ENCODE measurements at regions not wholly inside any gene's neighbourhood (a gene's known extent, or its start where the extent isn't known, plus 50 kb on each side); places are given as distances from the start of the nearest gene placed in this dataset.

DNA sequence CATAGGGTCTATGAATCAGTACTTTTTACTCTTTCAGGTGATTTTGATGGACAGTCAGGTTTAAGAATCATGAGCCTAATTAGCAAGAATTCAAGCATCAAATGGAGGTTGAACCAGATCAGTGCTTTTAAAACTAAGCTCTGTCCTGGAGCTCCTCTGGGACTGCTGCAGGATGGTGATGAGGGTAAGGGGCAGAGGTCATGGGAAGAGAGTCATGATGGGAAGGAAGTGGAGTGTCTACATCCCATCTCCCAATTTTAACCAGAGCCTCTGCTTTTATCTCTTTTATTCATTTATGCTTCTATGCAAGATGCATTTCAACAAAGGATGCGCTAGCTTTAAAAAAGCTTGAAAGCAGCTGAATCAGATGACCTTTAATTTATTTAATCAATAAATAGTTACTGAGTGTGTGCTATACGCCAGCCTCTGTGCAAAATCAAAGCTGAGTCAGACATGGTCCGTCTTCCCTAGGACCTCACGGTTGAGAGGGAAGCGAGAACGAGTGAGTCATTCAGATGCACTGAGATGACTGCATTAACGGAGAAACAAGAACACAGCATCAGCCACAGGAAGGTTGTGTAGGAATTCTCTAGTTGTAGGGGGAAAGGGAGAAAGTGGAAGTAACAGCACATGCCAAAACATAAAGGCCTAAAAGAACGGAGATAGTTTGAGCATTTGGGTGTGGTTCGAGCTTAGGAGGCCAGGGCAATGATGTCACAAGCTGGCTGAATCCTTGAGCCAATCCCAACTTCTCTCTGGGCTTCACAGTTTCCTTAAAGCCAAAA lies 441.6 kb upstream of the BRINP1 start:
- 60 to 82% (median 76%) methylated on average over 9 of the region's 9 CpGs for WGBS, 5 donors
- TF ChIP-seq POLR2A (IDR thresholded peaks at IDR 0.05) (no peak), POLR2AphosphoS5 (IDR thresholded peaks at IDR 0.05) (no peak), CTCF (IDR thresholded peaks at IDR 0.05 in 8 of 11, conservative IDR thresholded peaks at IDR 0.05 in 3 of 11) (no peak)
- Histone ChIP-seq H3K4me3 (no peak overlapping the region), H3K27me3 (replicated peaks in 1 of 7) (no peaks in the 10 kb centered on the region), H3K9me3 (no peaks in the 10 kb centered on the region), H3K27ac (no peak overlapping the region), H3K4me1 (no peaks in the 10 kb centered on the region), H3K36me3 (no peaks in the 10 kb centered on the region)
- intact Hi-C loops (cut with DNase I; ENCODE audit: low total_unique reads): no loop called here
- no peak for DNase-seq

GRCh38 chr9:119803679-119804078 lies 434.4 kb upstream of the BRINP1 start:
- H3K27ac ChIP-seq: no peak overlapping the region
- H3K36me3 ChIP-seq: no peaks in the 10 kb centered on the region
- DNase-seq: no peak
- 77 to 97% (median 84%) methylated on average over 1 of the region's 1 CpG for WGBS, 5 donors
- H3K4me1 ChIP-seq: no peaks in the 10 kb centered on the region
- no peaks in the 10 kb centered on the region for H3K9me3 ChIP-seq
- no peak overlapping the region for H3K4me3 ChIP-seq
- no peaks in the 10 kb centered on the region for H3K27me3 ChIP-seq (replicated peaks in 1 of 7)
- TF ChIP-seq POLR2A (IDR thresholded peaks at IDR 0.05): no peak
- no peak for TF ChIP-seq CTCF (IDR thresholded peaks at IDR 0.05 in 8 of 11, conservative IDR thresholded peaks at IDR 0.05 in 3 of 11)
- TF ChIP-seq POLR2AphosphoS5 (IDR thresholded peaks at IDR 0.05): no peak
- intact Hi-C loops (cut with DNase I; ENCODE audit: low total_unique reads): no loop called here

GRCh38 chr9:119802621-119803020 lies 433.4 kb upstream of the BRINP1 start:
- intact Hi-C loops (cut with DNase I; ENCODE audit: low total_unique reads): no loop called here
- H3K9me3 ChIP-seq: no peaks in the 10 kb centered on the region
- H3K27ac ChIP-seq: no peak overlapping the region
- H3K36me3 ChIP-seq: no peaks in the 10 kb centered on the region
- H3K27me3 ChIP-seq (replicated peaks in 1 of 7): no peaks in the 10 kb centered on the region
- no peak for TF ChIP-seq POLR2AphosphoS5 (IDR thresholded peaks at IDR 0.05)
- TF ChIP-seq CTCF (IDR thresholded peaks at IDR 0.05 in 8 of 11, conservative IDR thresholded peaks at IDR 0.05 in 3 of 11): no peak
- TF ChIP-seq POLR2A (IDR thresholded peaks at IDR 0.05): no peak
- H3K4me1 ChIP-seq: no peaks in the 10 kb centered on the region
- H3K4me3 ChIP-seq: no peak overlapping the region
- DNase-seq: no peak
- 37 to 48% (median 40%) methylated on average over 5 to 6 of the region's 6 CpGs for WGBS, 5 donors

DNA sequence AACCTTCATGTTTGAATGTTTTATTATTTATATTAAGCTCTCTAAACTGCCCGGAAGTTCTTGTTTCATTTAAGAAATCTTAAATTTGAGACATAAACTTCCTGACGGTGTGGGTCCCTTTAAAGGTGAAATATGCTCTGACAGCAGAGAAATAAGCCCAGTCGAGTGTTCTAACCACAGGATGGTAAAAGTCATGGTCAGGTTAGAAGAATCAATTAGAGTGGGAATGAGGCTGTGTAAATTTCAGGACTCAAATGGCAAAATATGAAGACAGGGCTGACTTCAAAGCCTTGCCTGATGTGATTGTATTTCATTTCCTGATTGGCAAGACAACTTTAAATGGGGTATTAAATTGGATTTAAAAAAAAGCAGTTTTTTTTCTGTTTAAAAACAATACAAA lies 432.9 kb upstream of the BRINP1 start:
- no peak for TF ChIP-seq POLR2AphosphoS5 (IDR thresholded peaks at IDR 0.05)
- TF ChIP-seq POLR2A (IDR thresholded peaks at IDR 0.05): no peak
- no peak for TF ChIP-seq CTCF (IDR thresholded peaks at IDR 0.05 in 8 of 11, conservative IDR thresholded peaks at IDR 0.05 in 3 of 11)
- H3K36me3 ChIP-seq: no peaks in the 10 kb centered on the region
- intact Hi-C loops (cut with DNase I; ENCODE audit: low total_unique reads): no loop called here
- no peak for DNase-seq
- H3K4me1 ChIP-seq: no peaks in the 10 kb centered on the region
- no peak overlapping the region for H3K27ac ChIP-seq
- H3K27me3 ChIP-seq (replicated peaks in 1 of 7): no peaks in the 10 kb centered on the region
- no peak overlapping the region for H3K4me3 ChIP-seq
- WGBS, 5 donors: 36 to 42% (median 37%) methylated on average over 3 of the region's 3 CpGs
- H3K9me3 ChIP-seq: no peaks in the 10 kb centered on the region

All from spleen (tissue), 11 donors.